Activated CD4-positive, alpha-beta T cell treated with anti-CD3 and anti-CD28 coated beads for 36 hours (primary cell): ENCODE measurements at regions not wholly inside any gene's neighbourhood (a gene's known extent, or its start where the extent isn't known, plus 50 kb on each side); places are given as distances from the start of the nearest gene placed in this dataset.

Experiments
- ATAC-seq: fragments of 200-7000 bp; cut with Tn5 transposase; one replicate; pipeline ENCODE4 v1.10.0; 2021; ENCODE audit warnings: mild to moderate bottlenecking, moderate library complexity
- CTCF ChIA-PET: fragments of 350-600 bp; sonication (Branson Sonifier 250); formaldehyde crosslinking; loops from one replicate; lab custom pipeline; 2021; ENCODE audit warnings: antibody characterized with exemption; lab: Charles Lee
- POLR2A ChIA-PET: fragments of 350-600 bp; sonication (Branson Sonifier 250); formaldehyde crosslinking; loops from one replicate; lab custom pipeline; 2021; ENCODE audit warnings: antibody characterized with exemption, inconsistent platforms; lab: Charles Lee
- DNase-seq: peaks from one replicate; pipeline ENCODE4 v3.0.0-alpha.2; 2020
- H3K27ac Mint-ChIP-seq: one replicate; pipeline ENCODE4 v1.8.0; 2021; ENCODE audit warnings: mixed read lengths
- H3K27me3 Mint-ChIP-seq: one replicate; pipeline ENCODE4 v1.8.0; 2021; ENCODE audit warnings: mixed read lengths
- H3K36me3 Mint-ChIP-seq: one replicate; pipeline ENCODE4 v1.8.0; 2021; ENCODE audit warnings: low read depth, mixed read lengths
- H3K4me1 Mint-ChIP-seq: one replicate; pipeline ENCODE4 v1.8.0; 2021; ENCODE audit warnings: mixed read lengths
- H3K4me3 Mint-ChIP-seq: one replicate; pipeline ENCODE4 v1.8.0; 2021; ENCODE audit warnings: mild to moderate bottlenecking, moderate library complexity, mixed read lengths
- H3K9me3 Mint-ChIP-seq: one replicate; pipeline ENCODE4 v1.8.0; 2021; ENCODE audit warnings: low read depth, mixed read lengths
- intact Hi-C, 2 experiments: fragments of 100-400 bp; cut with DNase I in 1 of 2; cut with micrococcal nuclease in 1 of 2; formaldehyde crosslinking; loops; one replicate each; pipeline versions ENCODE4 v1.14.2 to v1.15.1; 2022 to 2024; cut with DNase I, micrococcal nuclease

GRCh38 chr22:48147831-48148230 lies 1385.4 kb downstream of the TBC1D22A start:
- CTCF ChIA-PET: interaction anchor here (0.6 kb wide), 1 partner anchor 133 kb away, joined by 3 read pairs; no protein-coding TSS in a partner anchor
- Mint-ChIP-seq H3K36me3 (no peaks in the 10 kb centered on the region), H3K9me3 (no peaks in the 10 kb centered on the region), H3K4me1 (no peaks in the 10 kb centered on the region), H3K27me3 (peaks cover 9% of the 10 kb centered on the region), H3K4me3 (no peak overlapping the region), H3K27ac (no peak overlapping the region)
- intact Hi-C loops: no loop called here
- POLR2A ChIA-PET: no interaction called here
- ATAC-seq: no peak
- no peak for DNase-seq

DNA sequence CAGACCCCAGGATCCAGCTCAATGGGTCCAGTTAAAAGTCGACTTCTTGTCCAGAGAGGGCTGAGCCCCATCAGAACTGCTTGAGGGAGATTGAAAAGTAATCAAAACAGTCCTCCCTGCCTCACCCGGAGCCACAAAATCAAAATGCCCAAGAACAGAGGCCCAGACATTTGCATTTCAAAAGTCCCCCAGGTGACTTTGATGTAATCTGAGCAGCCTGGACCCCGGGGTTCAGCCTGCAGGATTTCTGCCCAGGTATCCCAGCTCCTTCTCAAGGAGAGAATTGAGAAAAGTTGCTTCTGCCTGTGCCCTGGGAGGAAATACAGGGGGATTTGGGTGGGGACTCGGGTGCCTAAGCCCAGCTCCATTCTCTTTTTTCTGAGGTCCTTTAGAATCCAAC lies 1385.0 kb downstream of the TBC1D22A start:
- H3K4me1 Mint-ChIP-seq: no peaks in the 10 kb centered on the region
- DNase-seq (no peak), ATAC-seq (no peak)
- intact Hi-C loops: no loop called here
- no peak overlapping the region for H3K27ac Mint-ChIP-seq
- no peaks in the 10 kb centered on the region for H3K9me3 Mint-ChIP-seq
- H3K36me3 Mint-ChIP-seq: no peaks in the 10 kb centered on the region
- no peak overlapping the region for H3K4me3 Mint-ChIP-seq
- peaks cover 9% of the 10 kb centered on the region for H3K27me3 Mint-ChIP-seq
- CTCF ChIA-PET: interaction anchor here (0.6 kb wide), 1 partner anchor 134 kb away, joined by 3 read pairs; no protein-coding TSS in a partner anchor
- POLR2A ChIA-PET: no interaction called here

DNA sequence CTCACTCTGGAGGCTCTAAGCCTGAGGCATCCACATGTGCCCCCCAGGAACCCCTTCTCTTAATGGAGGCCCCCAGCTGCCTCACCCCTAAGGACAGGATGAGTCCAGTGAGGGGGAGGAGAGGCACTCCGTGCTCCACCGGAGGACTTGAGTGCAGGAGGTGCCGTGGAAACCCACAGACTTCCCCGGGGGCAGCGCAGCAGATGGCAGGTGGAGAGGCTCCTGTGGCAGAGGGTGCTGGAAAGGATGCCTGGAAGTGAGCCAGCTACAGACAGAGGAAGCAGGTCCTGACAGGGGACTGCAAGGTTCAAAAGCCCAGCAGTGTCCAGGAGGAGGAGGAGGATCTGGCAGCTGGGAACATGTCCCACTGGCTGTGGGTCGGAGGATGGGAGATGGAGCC lies 1384.0 kb downstream of the TBC1D22A start:
- Mint-ChIP-seq H3K9me3 (no peaks in the 10 kb centered on the region), H3K27me3 (peaks cover 9% of the 10 kb centered on the region), H3K36me3 (no peaks in the 10 kb centered on the region), H3K4me1 (no peaks in the 10 kb centered on the region), H3K27ac (no peak overlapping the region), H3K4me3 (no peak overlapping the region)
- CTCF ChIA-PET: no interaction called here
- no peak for DNase-seq
- no peak for ATAC-seq
- intact Hi-C loops: no loop called here
- POLR2A ChIA-PET: no interaction called here

DNA sequence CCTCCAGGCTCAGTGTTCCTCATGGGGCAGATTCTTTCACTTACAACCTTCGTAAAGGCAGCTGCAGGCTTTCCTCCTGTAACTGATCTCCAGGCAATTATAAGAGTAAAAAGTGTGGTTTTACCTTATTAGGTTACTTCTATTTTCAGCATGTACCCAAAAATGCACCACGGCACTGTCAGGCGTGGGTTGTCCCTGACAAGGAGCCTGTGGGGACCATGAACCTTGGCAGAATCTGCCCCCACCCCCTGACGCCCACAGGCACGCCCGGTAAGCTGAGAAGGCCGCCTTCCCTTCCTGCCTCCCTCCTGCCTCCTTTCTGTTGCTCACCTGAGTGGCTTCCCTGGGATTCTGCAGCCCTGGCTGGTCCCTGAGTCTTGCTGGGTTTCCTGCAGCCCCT lies 1383.3 kb downstream of the TBC1D22A start:
- H3K9me3 Mint-ChIP-seq: no peaks in the 10 kb centered on the region
- H3K27ac Mint-ChIP-seq: no peak overlapping the region
- ATAC-seq (no peak), DNase-seq (no peak)
- ChIA-PET POLR2A (no interaction called here), CTCF (no interaction called here)
- H3K27me3 Mint-ChIP-seq: peaks cover 9% of the 10 kb centered on the region
- intact Hi-C loops: no loop called here
- H3K36me3 Mint-ChIP-seq: no peaks in the 10 kb centered on the region
- H3K4me1 Mint-ChIP-seq: no peaks in the 10 kb centered on the region
- no peak overlapping the region for H3K4me3 Mint-ChIP-seq

DNA sequence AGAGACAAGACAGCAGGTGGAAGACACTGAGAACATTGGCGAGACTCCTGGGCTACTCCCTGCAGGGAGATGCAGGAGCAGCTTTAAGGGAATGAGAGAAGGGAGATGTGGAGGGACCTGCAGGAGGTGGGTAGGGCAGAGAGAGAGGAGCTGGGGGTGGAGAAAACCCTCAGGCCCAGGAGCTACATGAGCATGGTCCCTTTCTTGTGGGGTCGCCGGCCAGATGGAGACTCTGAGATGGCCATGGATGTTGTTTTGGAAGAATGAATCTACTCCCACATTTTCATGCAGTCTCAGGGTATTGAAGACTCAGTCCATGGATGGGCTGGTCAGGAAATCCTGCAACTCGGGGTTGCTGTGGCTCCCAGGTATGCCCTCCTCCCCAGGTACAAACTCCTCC lies 1381.9 kb downstream of the TBC1D22A start:
- ChIA-PET CTCF (no interaction called here), POLR2A (no interaction called here)
- Mint-ChIP-seq H3K27me3 (peaks cover 9% of the 10 kb centered on the region), H3K4me1 (no peaks in the 10 kb centered on the region), H3K36me3 (no peaks in the 10 kb centered on the region), H3K9me3 (no peaks in the 10 kb centered on the region), H3K4me3 (no peak overlapping the region), H3K27ac (no peak overlapping the region)
- intact Hi-C loops: no loop called here
- ATAC-seq: no peak
- no peak for DNase-seq

GRCh38 chr22:48143856-48144255 lies 1381.4 kb downstream of the TBC1D22A start:
- no peak for DNase-seq
- no peak overlapping the region for H3K27ac Mint-ChIP-seq
- intact Hi-C loops: no loop called here
- H3K9me3 Mint-ChIP-seq: no peaks in the 10 kb centered on the region
- no peaks in the 10 kb centered on the region for H3K36me3 Mint-ChIP-seq
- H3K27me3 Mint-ChIP-seq: peaks cover 9% of the 10 kb centered on the region
- H3K4me1 Mint-ChIP-seq: peaks cover 3% of the 10 kb centered on the region
- ChIA-PET POLR2A (no interaction called here), CTCF (no interaction called here)
- H3K4me3 Mint-ChIP-seq: no peak overlapping the region
- ATAC-seq: no peak

DNA sequence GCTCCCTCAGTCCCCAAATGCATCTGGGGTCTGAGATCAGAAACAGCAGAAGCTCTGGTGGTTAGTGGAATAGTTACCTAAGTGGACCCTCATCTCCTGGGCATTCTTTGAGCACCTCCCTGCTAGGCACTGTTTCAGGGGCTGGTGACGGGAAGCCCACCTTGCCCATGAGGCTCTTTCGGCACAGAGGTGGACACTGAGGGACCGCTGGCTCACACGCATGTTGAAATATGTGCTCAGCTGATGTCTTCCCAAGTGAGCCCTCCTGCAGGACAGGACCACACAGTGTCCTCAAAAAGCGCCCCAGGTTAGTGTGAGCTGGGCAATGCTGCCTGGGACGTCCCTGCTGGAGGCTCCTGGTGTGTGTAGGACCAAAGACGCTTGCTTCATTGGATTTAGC lies 1379.9 kb downstream of the TBC1D22A start:
- no peak overlapping the region for H3K4me3 Mint-ChIP-seq
- no peak for DNase-seq
- peaks cover 9% of the 10 kb centered on the region for H3K4me1 Mint-ChIP-seq
- no peak for ATAC-seq
- H3K9me3 Mint-ChIP-seq: no peaks in the 10 kb centered on the region
- POLR2A ChIA-PET: no interaction called here
- CTCF ChIA-PET: interaction anchor here (0.6 kb wide), 1 partner anchor 1175 kb away, joined by 3 read pairs; no protein-coding TSS in a partner anchor
- intact Hi-C loops: no loop called here
- H3K27ac Mint-ChIP-seq: no peak overlapping the region
- no peaks in the 10 kb centered on the region for H3K36me3 Mint-ChIP-seq
- peaks cover 9% of the 10 kb centered on the region for H3K27me3 Mint-ChIP-seq

- ChIA-PET POLR2A (no interaction called here), CTCF (no interaction called here)
- no peak for DNase-seq
- Mint-ChIP-seq H3K4me3 (no peak overlapping the region), H3K4me1 (peaks cover 9% of the 10 kb centered on the region), H3K9me3 (no peaks in the 10 kb centered on the region), H3K27me3 (peaks cover 9% of the 10 kb centered on the region), H3K27ac (no peak overlapping the region), H3K36me3 (no peaks in the 10 kb centered on the region)
- intact Hi-C loops: no loop called here
- no peak for ATAC-seq
These were observed 1378.9 kb downstream of the TBC1D22A start for GRCh38 chr22:48141301-48141700.

DNA sequence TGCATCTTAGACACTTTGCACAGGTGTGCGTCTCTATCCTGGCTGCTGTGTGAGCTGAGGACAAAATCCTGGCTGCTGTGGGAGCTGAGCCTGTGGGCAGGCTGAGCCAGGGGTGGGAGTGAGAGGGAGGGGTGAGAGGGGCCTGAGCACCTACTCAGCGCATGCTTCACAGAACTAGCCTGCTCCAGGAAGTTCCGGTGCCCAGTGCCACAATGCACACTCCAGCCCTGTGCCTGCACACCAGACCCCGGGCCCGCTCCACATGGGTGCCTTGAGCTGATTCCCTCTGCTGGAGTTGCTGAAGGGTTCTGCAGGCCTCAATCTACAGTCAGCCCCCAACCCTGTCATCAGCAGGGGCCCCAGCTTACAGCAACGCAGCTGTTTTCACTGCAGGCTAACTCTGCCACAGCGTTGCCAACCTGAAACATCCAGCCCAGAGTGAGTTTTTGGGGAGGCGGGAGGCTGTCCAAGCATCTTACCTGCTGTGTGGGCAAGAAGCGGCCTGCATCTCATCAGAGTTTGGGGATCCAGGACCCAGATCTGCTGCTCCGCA lies 1377.9 kb downstream of the TBC1D22A start:
- Mint-ChIP-seq H3K27ac (no peak overlapping the region), H3K4me1 (peaks cover 9% of the 10 kb centered on the region), H3K4me3 (no peak overlapping the region), H3K9me3 (no peaks in the 10 kb centered on the region), H3K27me3 (peaks cover 7% of the 10 kb centered on the region), H3K36me3 (no peaks in the 10 kb centered on the region)
- CTCF ChIA-PET: no interaction called here
- POLR2A ChIA-PET: no interaction called here
- intact Hi-C loops: no loop called here
- DNase-seq (no peak), ATAC-seq (no peak)

DNA sequence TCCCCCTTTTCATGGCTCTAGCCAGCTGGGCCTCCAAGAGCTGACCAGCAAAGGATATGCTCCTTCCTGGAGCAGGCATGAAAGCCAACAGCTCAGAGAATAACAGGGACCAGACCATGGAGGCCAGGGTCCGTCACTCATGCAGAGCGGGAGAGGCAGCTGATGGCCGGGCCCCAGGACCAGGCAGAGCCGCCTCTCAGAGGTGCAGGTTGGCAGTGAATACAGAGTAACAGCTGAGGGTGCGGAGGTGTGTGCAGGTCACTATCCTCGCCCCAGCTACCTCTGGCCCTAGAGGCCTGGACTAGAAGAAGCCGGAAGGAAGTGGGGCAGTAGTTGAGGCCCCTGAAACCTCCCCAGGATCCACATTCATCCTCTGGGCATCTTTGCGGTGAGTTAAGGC lies 1377.3 kb downstream of the TBC1D22A start:
- H3K4me1 Mint-ChIP-seq: peaks cover 9% of the 10 kb centered on the region

GRCh38 chr22:48138855-48139254 lies 1376.4 kb downstream of the TBC1D22A start:
- intact Hi-C loops: no loop called here
- ChIA-PET POLR2A (no interaction called here), CTCF (interaction anchor here (0.7 kb wide), 1 partner anchor 17 kb away, joined by 3 read pairs; no protein-coding TSS in a partner anchor)
- ATAC-seq: no peak
- H3K36me3 Mint-ChIP-seq: no peaks in the 10 kb centered on the region
- H3K4me3 Mint-ChIP-seq: no peak overlapping the region
- H3K27me3 Mint-ChIP-seq: no peaks in the 10 kb centered on the region
- peaks cover 9% of the 10 kb centered on the region for H3K4me1 Mint-ChIP-seq
- H3K9me3 Mint-ChIP-seq: no peaks in the 10 kb centered on the region
- no peak for DNase-seq
- H3K27ac Mint-ChIP-seq: no peak overlapping the region

More for the DNA sequence above, 1377.3 kb downstream of the TBC1D22A start:
- CTCF ChIA-PET: no interaction called here
- intact Hi-C loops: no loop called here
- H3K4me3 Mint-ChIP-seq: no peak overlapping the region
- DNase-seq (no peak), ATAC-seq (no peak)
- no peaks in the 10 kb centered on the region for H3K9me3 Mint-ChIP-seq
- H3K27ac Mint-ChIP-seq: no peak overlapping the region
- POLR2A ChIA-PET: no interaction called here
- no peaks in the 10 kb centered on the region for H3K36me3 Mint-ChIP-seq
- peaks cover 3% of the 10 kb centered on the region for H3K27me3 Mint-ChIP-seq

- Mint-ChIP-seq H3K27me3 (no peaks in the 10 kb centered on the region), H3K36me3 (no peaks in the 10 kb centered on the region), H3K27ac (no peak overlapping the region), H3K4me1 (peaks cover 9% of the 10 kb centered on the region), H3K4me3 (no peak overlapping the region), H3K9me3 (no peaks in the 10 kb centered on the region)
- intact Hi-C loops: no loop called here
- ChIA-PET POLR2A (no interaction called here), CTCF (interaction anchor here (0.7 kb wide), 1 partner anchor 18 kb away, joined by 3 read pairs; no protein-coding TSS in a partner anchor)
- ATAC-seq (no peak), DNase-seq (no peak)
These were observed 1376.0 kb downstream of the TBC1D22A start for GRCh38 chr22:48138427-48138826.
